Sigmoid colon (tissue), 6 donors: ENCODE measurements at regions not wholly inside any gene's neighbourhood (a gene's known extent, or its start where the extent isn't known, plus 50 kb on each side); places are given as distances from the start of the nearest gene placed in this dataset.

Experiments
- DNase-seq: peaks from one replicate; pipeline ENCODE4 v3.0.0-alpha.2; 2019
- H3K27ac ChIP-seq, 4 donors: fragments of 200-600 bp; sonication (generic); one replicate each; pipeline ENCODE4 v1.5.1; 2016 to 2019; ENCODE audit warnings: mild to moderate bottlenecking in 1 of 4
- H3K27me3 ChIP-seq, 3 donors: fragments of 200-600 bp; sonication (generic); one replicate each; pipeline ENCODE4 v1.5.1; 2019; ENCODE audit warnings: mild to moderate bottlenecking in 1 of 3
- H3K36me3 ChIP-seq, 4 donors: fragments of 200-600 bp; sonication (generic); one replicate each; pipeline ENCODE4 v1.5.1; 2016 to 2019
- H3K4me1 ChIP-seq, 4 donors: fragments of 200-600 bp; sonication (generic); one replicate each; pipeline ENCODE4 v1.5.1; 2017 to 2019
- H3K4me3 ChIP-seq, 4 donors: fragments of 200-600 bp; sonication (generic); one replicate each; pipeline ENCODE4 v1.5.1; 2017 to 2019; ENCODE audit warnings: mild to moderate bottlenecking in 2 of 4, moderate library complexity in 1 of 4
- H3K9me3 ChIP-seq, 4 donors: fragments of 200-600 bp in 3 of 4; sonication (generic) in 3 of 4; one replicate each; pipeline versions ENCODE4 v1.5.1 to v1.6.1; 2013 to 2019
- CTCF ChIP-seq, 4 experiments: fragments of 450-650 bp in 3 of 4; fragments of 200-600 bp in 1 of 4; IDR thresholded peaks; one replicate each; pipeline ENCODE4 v1.5.1; 2016 to 2019; ENCODE audit warnings: antibody characterized with exemption in 4 of 4, mild to moderate bottlenecking in 3 of 4, moderate library complexity in 2 of 4
- EP300 ChIP-seq, 4 donors: sonication (generic); formaldehyde crosslinking; IDR thresholded peaks; one replicate each; pipeline ENCODE4 v1.6.1; 2017; ENCODE audit warnings: antibody characterized with exemption in 4 of 4
- POLR2A ChIP-seq, 2 donors: fragments of 450-650 bp; IDR thresholded peaks; one replicate each; pipeline ENCODE4 v1.6.1; 2016; ENCODE audit warnings: antibody characterized with exemption in 2 of 2, mild to moderate bottlenecking in 2 of 2, moderate library complexity in 2 of 2
- POLR2AphosphoS5 ChIP-seq, 4 donors: sonication (generic); formaldehyde crosslinking; IDR thresholded peaks; one replicate each; pipeline ENCODE4 v1.6.1; 2017; ENCODE audit warnings: antibody characterized with exemption in 4 of 4
- WGBS, 2 donors: extraction: QIAGEN DNeasy Blood & Tissue Kit; methylation state at CpG; one replicate each; pipeline ENCODE4 v1.1.7; 2013; 5-methylcytosine and 5-hydroxymethylcytosine counted together
- intact Hi-C: fragments of 100-400 bp; cut with DNase I; formaldehyde crosslinking; loops from one replicate; pipeline ENCODE4 v1.15.1; 2023
- donor health status: healthy with polysubstance abuse.
- donor health status: healthy.

- 94 to 95% methylated on average over 8 of the region's 8 CpGs for WGBS, 2 donors
- TF ChIP-seq EP300 (IDR thresholded peaks at IDR 0.05): no peak
- no peak for TF ChIP-seq CTCF (IDR thresholded peaks at IDR 0.05)
- no peak for TF ChIP-seq POLR2A (IDR thresholded peaks at IDR 0.05)
- TF ChIP-seq POLR2AphosphoS5 (IDR thresholded peaks at IDR 0.05): no peak
- intact Hi-C loops: no loop called here
These were observed 365.2 kb upstream of the LUZP2 start for GRCh38 chr11:24131698-24132097.

GRCh38 chr11:24132471-24132870 is 364.4 kb upstream of the LUZP2 start:
- 85 to 90% methylated on average over 1 of the region's 1 CpG for WGBS, 2 donors

More at GRCh38 chr11:24131698-24132097, 365.2 kb upstream of the LUZP2 start:
- no peak overlapping the region for H3K4me3 ChIP-seq
- H3K27ac ChIP-seq: no peak overlapping the region
- no peaks in the 10 kb centered on the region for H3K4me1 ChIP-seq
- H3K9me3 ChIP-seq: no peaks in the 10 kb centered on the region
- H3K27me3 ChIP-seq: no peaks in the 10 kb centered on the region
- DNase-seq: no peak
- no peaks in the 10 kb centered on the region for H3K36me3 ChIP-seq

GRCh38 chr11:24134879-24135589 is 361.8 kb upstream of the LUZP2 start:
- Histone ChIP-seq H3K9me3 (no peaks in the 10 kb centered on the region), H3K27ac (no peak overlapping the region), H3K4me1 (no peaks in the 10 kb centered on the region), H3K27me3 (no peaks in the 10 kb centered on the region), H3K36me3 (no peaks in the 10 kb centered on the region), H3K4me3 (no peak overlapping the region)
- no peak for DNase-seq
- TF ChIP-seq CTCF (IDR thresholded peaks at IDR 0.05): no peak
- TF ChIP-seq POLR2AphosphoS5 (IDR thresholded peaks at IDR 0.05): no peak
- no peak for TF ChIP-seq POLR2A (IDR thresholded peaks at IDR 0.05)
- no peak for TF ChIP-seq EP300 (IDR thresholded peaks at IDR 0.05)
- intact Hi-C loops: no loop called here

More at GRCh38 chr11:24132471-24132870, 364.4 kb upstream of the LUZP2 start:
- Histone ChIP-seq H3K27ac (no peak overlapping the region), H3K36me3 (no peaks in the 10 kb centered on the region), H3K27me3 (no peaks in the 10 kb centered on the region), H3K9me3 (no peaks in the 10 kb centered on the region), H3K4me1 (no peaks in the 10 kb centered on the region), H3K4me3 (no peak overlapping the region)
- intact Hi-C loops: no loop called here
- no peak for TF ChIP-seq POLR2AphosphoS5 (IDR thresholded peaks at IDR 0.05)
- no peak for TF ChIP-seq POLR2A (IDR thresholded peaks at IDR 0.05)
- TF ChIP-seq CTCF (IDR thresholded peaks at IDR 0.05): no peak
- TF ChIP-seq EP300 (IDR thresholded peaks at IDR 0.05): no peak
- DNase-seq: no peak

GRCh38 chr11:24142062-24142461 is 354.8 kb upstream of the LUZP2 start:
- H3K27ac ChIP-seq: no peak overlapping the region
- no peaks in the 10 kb centered on the region for H3K27me3 ChIP-seq
- intact Hi-C loops: no loop called here
- no peak for DNase-seq
- no peaks in the 10 kb centered on the region for H3K4me1 ChIP-seq
- WGBS, 2 donors: 86 to 90% methylated on average over 4 of the region's 4 CpGs
- TF ChIP-seq CTCF (IDR thresholded peaks at IDR 0.05) (no peak), EP300 (IDR thresholded peaks at IDR 0.05) (no peak), POLR2A (IDR thresholded peaks at IDR 0.05) (no peak), POLR2AphosphoS5 (IDR thresholded peaks at IDR 0.05) (no peak)
- no peak overlapping the region for H3K4me3 ChIP-seq
- H3K36me3 ChIP-seq: no peaks in the 10 kb centered on the region
- no peaks in the 10 kb centered on the region for H3K9me3 ChIP-seq

GRCh38 chr11:24145411-24145810 is 351.4 kb upstream of the LUZP2 start:
- Histone ChIP-seq H3K36me3 (no peaks in the 10 kb centered on the region), H3K9me3 (no peaks in the 10 kb centered on the region), H3K4me3 (no peak overlapping the region), H3K27ac (no peak overlapping the region), H3K4me1 (no peaks in the 10 kb centered on the region), H3K27me3 (no peaks in the 10 kb centered on the region)
- 62 to 70% methylated on average over 5 of the region's 5 CpGs for WGBS, 2 donors
- intact Hi-C loops: no loop called here
- no peak for DNase-seq
- TF ChIP-seq EP300 (IDR thresholded peaks at IDR 0.05) (no peak), POLR2A (IDR thresholded peaks at IDR 0.05) (no peak), CTCF (IDR thresholded peaks at IDR 0.05) (no peak), POLR2AphosphoS5 (IDR thresholded peaks at IDR 0.05) (no peak)
